Aorta (tissue), 5 donors: ENCODE measurements at regions not wholly inside any gene's neighbourhood (a gene's known extent, or its start where the extent isn't known, plus 50 kb on each side); places are given as distances from the start of the nearest gene placed in this dataset.
"Not testable (repeated sequence)": the region's sequence is repeated elsewhere in the genome, so short reads cannot be mapped to it uniquely, and the experiment has no call there.

Experiments
- ATAC-seq: fragments of 200-7000 bp; cut with Tn5 transposase; one replicate; pipeline ENCODE4 v1.9.1; 2022; ENCODE audit warnings: moderate library complexity; ENCODE audit not compliant: low FRiP score
- DNase-seq, 2 donors: peaks; one replicate each; pipeline ENCODE4 v3.0.0-alpha.2; 2020
- H3K27ac ChIP-seq, 2 donors: one replicate each; pipeline ENCODE4 v1.5.1; 2013; ENCODE audit warnings: low read length in 2 of 2, mild to moderate bottlenecking in 2 of 2, moderate library complexity in 2 of 2, control low read depth in 1 of 2, inconsistent platforms in 1 of 2, low read depth in 1 of 2
- H3K27me3 ChIP-seq, 2 donors: one replicate each; pipeline ENCODE4 v1.6.1; 2013; ENCODE audit warnings: control low read depth in 1 of 2, low read length in 1 of 2, mild to moderate bottlenecking in 1 of 2, moderate library complexity in 1 of 2; ENCODE audit not compliant: insufficient read depth in 2 of 2, control insufficient read depth in 1 of 2
- H3K36me3 ChIP-seq, 2 donors: one replicate each; pipeline ENCODE4 v1.6.1; 2013; ENCODE audit warnings: control low read depth in 1 of 2, low read length in 1 of 2, mild to moderate bottlenecking in 1 of 2; ENCODE audit not compliant: insufficient read depth in 2 of 2, control insufficient read depth in 1 of 2
- H3K4me1 ChIP-seq, 2 donors: one replicate each; pipeline ENCODE4 v1.6.1; 2013; ENCODE audit warnings: low read length in 2 of 2, control low read depth in 1 of 2, mild to moderate bottlenecking in 1 of 2, moderate library complexity in 1 of 2; ENCODE audit not compliant: insufficient read depth in 2 of 2, control insufficient read depth in 1 of 2
- H3K4me3 ChIP-seq, 2 donors: one replicate each; pipeline ENCODE4 v1.5.1; 2013; ENCODE audit warnings: low read length in 2 of 2, control low read depth in 1 of 2, mild to moderate bottlenecking in 1 of 2
- H3K9me3 ChIP-seq: one replicate; pipeline ENCODE4 v1.6.1; 2013; ENCODE audit warnings: mild to moderate bottlenecking, low read length; ENCODE audit not compliant: control insufficient read depth
- WGBS, 2 donors: extraction: QIAGEN DNeasy Blood & Tissue Kit; methylation state at CpG; one replicate each; pipeline ENCODE4 v1.1.7; 2013; 5-methylcytosine and 5-hydroxymethylcytosine counted together
- intact Hi-C, 2 donors: fragments of 100-400 bp; cut with DNase I; formaldehyde crosslinking; loops; one replicate each; pipeline versions ENCODE4 v1.14.2 to v1.15.0; 2022
- donor health status: healthy with polysubstance abuse.
- donor health status: Bipolar disorder and iron deficiency.
- donor health status: DM: no; HTN: no; CAD: no.
- donor health status: DM: no; HTN: no; CAD: no.
- donor health status: DM: yes; HTN: yes; CAD: no.

DNA sequence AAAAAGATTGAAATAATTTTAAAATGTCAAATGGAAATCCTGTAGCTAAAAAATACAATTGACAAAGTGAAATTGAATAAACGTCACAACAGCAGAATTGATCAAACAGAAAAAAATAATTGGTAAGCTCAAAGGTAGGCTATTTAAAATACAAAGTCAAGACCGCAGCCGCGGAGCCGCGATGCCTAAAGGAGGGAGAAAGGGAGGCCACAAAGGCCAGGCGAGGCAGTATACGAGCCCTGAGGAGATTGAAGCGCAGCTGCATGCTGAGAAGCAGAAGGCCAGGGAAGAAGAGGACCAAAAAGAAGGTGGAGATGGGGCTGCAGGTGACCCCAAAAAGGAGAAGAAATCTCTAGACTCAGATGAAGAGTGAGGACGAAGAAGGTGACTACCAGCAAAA lies 1068.5 kb upstream of the COX7C start:
- Histone ChIP-seq H3K27ac (no peak overlapping the region), H3K4me1 (no peaks in the 10 kb centered on the region), H3K9me3 (peaks cover 5% of the 10 kb centered on the region), H3K36me3 (no peaks in the 10 kb centered on the region), H3K27me3 (no peaks in the 10 kb centered on the region), H3K4me3 (no peak overlapping the region)
- peak in 1 of 2 donors; percentile 51 for DNase-seq
- whole genome bisulfite sequencing, 2 donors: 91 to 92% methylated on average over 10 of the region's 10 CpGs
- ATAC-seq: no peak
- intact Hi-C loops: no loop called here

DNA sequence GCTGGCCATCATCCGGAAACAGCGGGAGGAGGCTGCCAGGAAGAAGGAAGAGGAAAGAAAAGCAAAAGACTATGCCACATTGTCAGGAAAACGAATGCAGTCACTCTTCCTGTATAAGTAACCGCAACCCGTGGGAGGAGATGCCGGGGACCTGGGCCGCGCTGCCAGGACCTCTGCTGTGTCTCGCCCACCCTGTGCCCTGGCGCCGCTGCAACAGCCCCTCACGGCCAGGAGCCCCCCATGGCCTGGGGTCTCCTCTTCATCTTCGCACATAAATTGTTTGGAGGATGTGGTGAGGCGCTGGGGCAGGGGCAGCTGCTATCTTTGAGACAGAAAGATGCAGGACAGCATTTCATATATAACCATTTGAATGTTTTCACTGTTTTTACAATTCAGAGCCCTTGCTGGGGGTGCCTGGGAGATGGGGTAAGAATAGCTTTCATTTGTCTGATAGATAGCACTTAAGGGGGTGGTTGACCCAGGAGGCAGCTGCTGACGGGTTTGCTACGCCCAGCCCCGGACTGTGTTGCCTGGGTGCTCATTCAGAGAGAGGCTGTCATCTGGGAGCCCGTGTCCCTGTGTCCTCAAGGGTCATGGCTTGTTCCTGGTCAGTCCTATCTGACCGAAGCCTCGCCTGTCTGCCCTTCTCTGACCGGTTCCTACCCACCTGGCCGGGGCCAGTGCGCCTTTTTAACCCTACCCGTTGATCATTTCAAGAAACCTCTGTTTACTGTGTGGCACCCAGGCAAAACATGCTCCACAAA lies 1067.7 kb upstream of the COX7C start:
- no peak overlapping the region for H3K4me3 ChIP-seq
- DNase-seq (no peak), ATAC-seq (peak; percentile 46)
- H3K36me3 ChIP-seq: no peaks in the 10 kb centered on the region
- no peaks in the 10 kb centered on the region for H3K4me1 ChIP-seq
- WGBS, 2 donors: 86 to 91% methylated on average over 23 to 24 of the region's 24 CpGs
- H3K27ac ChIP-seq: no peak overlapping the region
- intact Hi-C loops: no loop called here
- no peaks in the 10 kb centered on the region for H3K27me3 ChIP-seq
- H3K9me3 ChIP-seq: peaks cover 5% of the 10 kb centered on the region

DNA sequence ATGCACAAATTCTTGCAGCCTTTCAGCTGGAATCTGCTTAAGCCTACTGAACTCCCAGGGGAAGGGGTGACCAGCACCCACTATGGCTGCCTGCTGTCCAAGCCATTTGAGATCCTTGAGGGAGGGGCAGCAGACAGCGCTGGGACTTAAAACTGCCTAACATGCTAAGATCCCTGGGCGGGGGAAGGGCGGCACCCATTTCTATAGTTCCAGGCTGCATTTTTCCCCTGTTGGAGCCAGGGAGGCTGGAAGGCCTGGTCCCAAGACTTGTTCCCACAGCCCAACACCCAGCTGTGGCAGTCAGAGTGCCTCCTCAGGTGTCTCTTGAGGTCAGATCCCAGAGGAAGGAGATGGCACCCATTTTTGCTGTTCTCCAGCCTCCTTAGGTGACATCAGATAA lies 1061.3 kb upstream of the COX7C start:
- 92 to 94% methylated on average over 3 of the region's 3 CpGs for WGBS, 2 donors
- no peaks in the 10 kb centered on the region for H3K27me3 ChIP-seq
- DNase-seq (peak in 1 of 2 donors; percentile 24), ATAC-seq (no peak)
- intact Hi-C loops: no loop called here
- H3K4me3 ChIP-seq: no peak overlapping the region
- no peak overlapping the region for H3K27ac ChIP-seq
- peaks cover 4% of the 10 kb centered on the region for H3K9me3 ChIP-seq
- no peaks in the 10 kb centered on the region for H3K4me1 ChIP-seq
- no peaks in the 10 kb centered on the region for H3K36me3 ChIP-seq

DNA sequence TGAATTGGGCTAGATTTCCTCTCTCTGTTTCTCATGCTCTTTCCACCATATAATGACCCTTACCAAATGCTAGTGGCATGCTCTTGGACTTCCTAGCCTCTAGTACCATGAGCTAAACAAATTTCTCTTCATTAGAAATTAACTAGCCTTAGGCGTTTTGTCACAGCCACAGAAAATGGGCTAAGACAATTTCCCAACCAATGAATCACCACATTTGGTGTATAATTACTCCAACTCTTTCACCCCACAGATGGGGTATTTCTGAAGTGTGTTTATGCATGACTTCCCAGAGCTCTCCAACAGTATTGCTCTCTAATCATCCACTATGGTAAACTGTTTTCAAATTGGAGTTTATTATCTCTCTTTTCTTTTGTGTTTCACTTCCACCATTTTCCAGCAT lies 1041.1 kb upstream of the COX7C start:
- intact Hi-C loops: no loop called here
- Histone ChIP-seq H3K9me3 (no peaks in the 10 kb centered on the region), H3K4me3 (no peak overlapping the region), H3K36me3 (no peaks in the 10 kb centered on the region), H3K4me1 (no peaks in the 10 kb centered on the region), H3K27ac (no peak overlapping the region), H3K27me3 (no peaks in the 10 kb centered on the region)
- WGBS, 2 donors: 83 to 86% methylated on average over 1 of the region's 1 CpG
- ATAC-seq (no peak), DNase-seq (no peak)

DNA sequence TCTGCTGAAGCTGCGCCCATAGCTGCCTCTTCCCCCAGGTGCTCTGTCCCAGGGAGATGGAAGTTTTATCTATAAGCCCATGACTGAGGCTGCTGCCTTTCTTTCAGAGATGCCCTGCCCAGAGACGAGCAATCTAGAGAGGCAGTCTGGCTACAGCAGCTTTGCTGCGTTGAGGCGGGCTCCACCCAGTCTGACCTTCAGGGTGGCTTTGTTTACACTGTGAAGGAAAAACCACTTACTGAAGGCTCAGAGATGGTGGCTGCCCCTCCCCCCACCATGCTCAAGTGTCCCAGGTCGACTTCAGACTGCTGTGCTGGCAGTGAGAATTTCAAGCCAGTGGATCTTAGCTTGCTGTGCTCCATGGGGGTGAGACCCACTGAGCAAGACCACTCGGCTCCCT lies 1029.9 kb upstream of the COX7C start:
- ATAC-seq, H3K36me3 ChIP-seq, intact Hi-C loops, H3K27me3 ChIP-seq, H3K9me3 ChIP-seq, H3K4me3 ChIP-seq, H3K27ac ChIP-seq, DNase-seq, H3K4me1 ChIP-seq: not testable (repeated sequence)
- 27 to 51% methylated on average over 6 of the region's 6 CpGs for WGBS, 2 donors

DNA sequence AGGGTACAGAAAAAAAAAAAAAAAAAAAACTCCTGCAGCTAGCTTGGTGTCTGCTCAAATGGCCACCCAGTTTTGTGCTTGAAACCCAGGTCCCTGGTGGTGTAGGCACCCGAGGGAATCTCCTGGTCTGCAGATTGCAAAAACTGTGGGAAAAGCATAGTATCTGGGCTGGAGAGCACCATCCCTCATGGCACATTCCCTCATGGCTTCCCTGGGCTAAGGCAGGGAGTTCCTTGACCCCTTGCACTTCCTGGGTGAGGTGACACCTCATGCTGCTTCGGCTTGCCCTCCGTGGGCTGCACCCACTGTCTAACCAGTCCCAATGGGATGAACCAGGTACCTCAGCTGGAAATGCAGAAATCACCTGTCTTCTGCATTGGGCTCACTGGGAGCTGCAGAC lies 1029.5 kb upstream of the COX7C start:
- intact Hi-C loops, H3K27ac ChIP-seq, DNase-seq, H3K27me3 ChIP-seq, H3K9me3 ChIP-seq, H3K4me1 ChIP-seq, H3K4me3 ChIP-seq, ATAC-seq, H3K36me3 ChIP-seq: not testable (repeated sequence)
- WGBS, 2 donors: 79 to 91% methylated on average over 3 of the region's 3 CpGs

DNA sequence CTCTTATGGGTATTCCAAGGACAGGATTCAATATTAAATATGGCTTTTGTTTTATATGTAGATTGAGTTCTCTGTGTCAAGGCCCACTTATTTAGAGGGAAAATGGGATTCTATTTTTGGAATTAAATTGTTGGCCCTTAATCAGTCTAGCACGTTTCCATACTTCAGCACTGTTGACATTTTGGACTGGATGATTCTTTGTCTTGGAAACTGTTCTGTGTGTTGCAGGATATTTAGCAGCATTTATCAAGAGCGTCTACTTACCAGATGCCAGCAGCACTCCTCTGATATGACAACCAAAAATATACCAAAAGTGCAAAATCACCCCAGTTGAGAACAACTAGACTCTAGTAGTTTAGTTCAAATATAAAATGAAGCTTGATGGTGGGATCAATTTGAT lies 1027.0 kb upstream of the COX7C start:
- Histone ChIP-seq H3K9me3 (peaks cover 1% of the 10 kb centered on the region), H3K27me3 (no peaks in the 10 kb centered on the region), H3K4me1 (no peaks in the 10 kb centered on the region), H3K4me3 (no peak overlapping the region), H3K27ac (no peak overlapping the region), H3K36me3 (no peaks in the 10 kb centered on the region)
- DNase-seq (no peak), ATAC-seq (no peak)
- WGBS, 2 donors: 1 to 7% methylated on average over 2 of the region's 2 CpGs
- intact Hi-C loops: no loop called here

DNA sequence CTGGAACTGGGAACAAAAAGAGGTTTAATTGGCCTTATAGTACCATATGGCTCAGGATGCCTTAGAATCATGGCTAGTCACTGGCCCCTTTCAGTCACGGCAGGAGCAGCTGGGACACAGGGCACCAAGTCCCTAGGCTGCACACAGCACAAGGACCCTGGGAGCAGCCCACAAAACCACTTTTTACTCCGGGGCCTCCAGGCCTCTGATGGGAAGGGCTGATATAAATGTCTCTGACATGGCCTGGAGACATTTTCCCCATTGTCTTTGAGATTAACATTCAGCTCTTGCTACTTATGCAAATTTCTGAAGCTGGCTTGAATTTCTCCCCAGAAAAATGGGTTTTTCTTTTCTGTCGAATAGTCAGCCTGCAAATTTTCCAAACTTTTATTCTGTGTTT lies 1026.4 kb upstream of the COX7C start:
- WGBS, 2 donors: 83 to 87% methylated on average over 3 of the region's 3 CpGs

DNA sequence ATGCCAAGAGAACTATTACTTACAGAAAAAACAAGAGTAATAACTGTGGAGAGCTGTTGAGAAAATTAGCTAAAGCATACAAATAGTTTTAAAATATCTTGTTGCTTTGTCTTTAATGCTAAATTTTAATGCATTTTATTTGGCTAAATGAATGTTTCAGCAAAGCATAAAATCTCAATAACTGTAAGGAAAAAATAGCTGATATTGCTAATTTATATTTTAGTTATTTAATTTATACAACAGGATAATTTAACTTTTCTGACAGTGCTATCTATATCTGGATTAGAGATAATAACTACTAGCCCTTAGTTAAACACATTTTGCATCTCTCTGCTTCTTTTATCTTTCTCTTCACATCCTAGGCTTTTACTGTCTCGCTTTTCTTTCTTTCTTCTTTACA lies 1014.9 kb upstream of the COX7C start:
- DNase-seq: no peak
- intact Hi-C loops: no loop called here
- no peaks in the 10 kb centered on the region for H3K27me3 ChIP-seq
- H3K36me3 ChIP-seq: no peaks in the 10 kb centered on the region
- H3K27ac ChIP-seq: no peak overlapping the region
- no peak for ATAC-seq
- no peaks in the 10 kb centered on the region for H3K4me1 ChIP-seq
- no peak overlapping the region for H3K4me3 ChIP-seq
- 83 to 88% methylated on average over 1 of the region's 1 CpG for WGBS, 2 donors
- peaks cover 2% of the 10 kb centered on the region for H3K9me3 ChIP-seq

More for the DNA sequence above, 1026.4 kb upstream of the COX7C start:
- no peaks in the 10 kb centered on the region for H3K36me3 ChIP-seq
- H3K27me3 ChIP-seq: no peaks in the 10 kb centered on the region
- H3K4me3 ChIP-seq: no peak overlapping the region
- DNase-seq: no peak
- no peak for ATAC-seq
- H3K4me1 ChIP-seq: no peaks in the 10 kb centered on the region
- H3K9me3 ChIP-seq: peaks cover 1% of the 10 kb centered on the region
- intact Hi-C loops: no loop called here
- H3K27ac ChIP-seq: no peak overlapping the region
